ENCODE measurements at regions not wholly inside any gene's neighbourhood (a gene's known extent, or its start where the extent isn't known, plus 50 kb on each side); places are given as distances from the start of the nearest gene placed in this dataset.

- TF ChIP-seq CTCF (IDR thresholded peaks at IDR 0.05; ENCODE audit: borderline replicate concordance, control extremely low read depth, extremely low read depth, insufficient read depth, missing control alignments), result no peak
- in situ Hi-C loops (cut with MboI; ENCODE audit: low sequenced_read_pairs, unreplicated experiment), result loop anchor here (10.0 kb wide), 2 partner anchors 141 to 261 kb away; no protein-coding TSS in a partner anchor
- no peak for DNase-seq (ENCODE audit: low spot score)
Measured at GRCh38 chr6:14055541-14055940, 62.0 kb upstream of the CD83 start.

- no peak for DNase-seq (ENCODE audit: low spot score)
- in situ Hi-C loops (cut with MboI; ENCODE audit: low sequenced_read_pairs, unreplicated experiment), result loop anchor here (10.0 kb wide), 2 partner anchors 143 to 263 kb away; no protein-coding TSS in a partner anchor
- no peak for TF ChIP-seq CTCF (IDR thresholded peaks at IDR 0.05; ENCODE audit: borderline replicate concordance, control extremely low read depth, extremely low read depth, insufficient read depth, missing control alignments)
Measured at GRCh38 chr6:14058029-14058695, 59.4 kb upstream of the CD83 start.

GRCh38 chr6:14058735-14059134 lies 58.8 kb upstream of the CD83 start:
- in situ Hi-C loops (cut with MboI; ENCODE audit: low sequenced_read_pairs, unreplicated experiment), result loop anchor here (10.0 kb wide), 2 partner anchors 144 to 264 kb away; no protein-coding TSS in a partner anchor
- TF ChIP-seq CTCF (IDR thresholded peaks at IDR 0.05; ENCODE audit: borderline replicate concordance, control extremely low read depth, extremely low read depth, insufficient read depth, missing control alignments), result no peak
- DNase-seq (ENCODE audit: low spot score), result no peak

- in situ Hi-C loops (cut with MboI; ENCODE audit: low sequenced_read_pairs, unreplicated experiment), result loop anchor here (10.0 kb wide), 2 partner anchors 145 to 265 kb away; no protein-coding TSS in a partner anchor
- no peak for TF ChIP-seq CTCF (IDR thresholded peaks at IDR 0.05; ENCODE audit: borderline replicate concordance, control extremely low read depth, extremely low read depth, insufficient read depth, missing control alignments)
- no peak for DNase-seq (ENCODE audit: low spot score)
Measured at GRCh38 chr6:14059791-14060436, 57.7 kb upstream of the CD83 start.

GRCh38 chr6:14060971-14061370 lies 56.6 kb upstream of the CD83 start:
- no peak for DNase-seq (ENCODE audit: low spot score)
- TF ChIP-seq CTCF (IDR thresholded peaks at IDR 0.05; ENCODE audit: borderline replicate concordance, control extremely low read depth, extremely low read depth, insufficient read depth, missing control alignments), result no peak
- in situ Hi-C loops (cut with MboI; ENCODE audit: low sequenced_read_pairs, unreplicated experiment), result no loop called here

- in situ Hi-C loops (cut with MboI; ENCODE audit: low sequenced_read_pairs, unreplicated experiment), result no loop called here
- TF ChIP-seq CTCF (IDR thresholded peaks at IDR 0.05; ENCODE audit: borderline replicate concordance, control extremely low read depth, extremely low read depth, insufficient read depth, missing control alignments), result no peak
- DNase-seq (ENCODE audit: low spot score), result no peak
Measured at GRCh38 chr6:14061643-14062042, 55.9 kb upstream of the CD83 start.

Measured in GM13976 (cell line).